Pulmonary artery endothelial cell (primary cell): ENCODE measurements at regions not wholly inside any gene's neighbourhood (a gene's known extent, or its start where the extent isn't known, plus 50 kb on each side); places are given as distances from the start of the nearest gene placed in this dataset.
"Not testable (repeated sequence)": the region's sequence is repeated elsewhere in the genome, so short reads cannot be mapped to it uniquely, and the experiment has no call there.

Experiments
- DNase-seq: peaks from one replicate; pipeline ENCODE4 v3.0.0-alpha.2; 2011; ENCODE audit warnings: low read depth, low spot score

DNA sequence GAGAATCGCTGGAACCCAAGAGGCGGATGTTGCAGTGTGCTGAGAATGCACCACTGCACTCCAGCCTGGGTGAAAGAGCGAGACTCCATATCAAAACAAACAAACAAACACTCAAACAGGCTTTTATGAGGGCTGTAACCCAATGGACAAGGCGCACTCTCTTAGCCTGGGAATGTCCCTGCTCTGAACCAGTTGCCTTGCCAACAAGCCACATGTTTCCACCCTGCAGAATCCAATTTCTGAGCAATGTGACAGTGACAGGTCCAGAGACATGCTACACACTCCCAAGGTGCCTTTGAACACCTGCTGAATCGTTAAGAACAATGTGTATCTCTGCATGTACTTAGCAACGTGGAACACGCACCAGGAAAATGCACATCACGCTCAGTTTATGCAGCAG is 186.8 kb upstream of the AUTS2 start:
- DNase-seq, result no peak

GRCh38 chr7:69412331-69413146 is 185.7 kb upstream of the AUTS2 start:
- DNase-seq, result no peak

GRCh38 chr7:69414555-69414954 is 183.7 kb upstream of the AUTS2 start:
- no peak for DNase-seq

GRCh38 chr7:69418869-69419670 is 179.2 kb upstream of the AUTS2 start:
- no peak for DNase-seq

DNA sequence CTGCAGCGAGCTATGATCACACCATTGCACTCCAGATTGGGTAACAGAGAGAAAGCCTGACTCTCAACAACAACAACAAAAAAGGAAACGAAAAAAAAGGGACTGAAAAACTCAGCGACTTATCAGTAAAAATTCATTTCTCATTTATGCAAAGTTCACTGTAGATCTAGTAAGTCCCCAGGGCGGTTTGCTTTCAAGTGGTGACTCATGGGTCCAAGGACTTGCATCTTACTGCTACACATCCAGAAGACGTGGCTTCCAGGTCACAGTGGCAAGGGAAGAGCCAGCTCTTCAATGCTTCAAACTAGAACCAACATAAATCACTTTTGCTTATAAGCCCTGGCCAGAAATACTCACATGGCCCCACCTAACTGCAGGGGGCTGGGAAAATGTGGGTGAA is 178.3 kb upstream of the AUTS2 start:
- DNase-seq, result no peak

DNA sequence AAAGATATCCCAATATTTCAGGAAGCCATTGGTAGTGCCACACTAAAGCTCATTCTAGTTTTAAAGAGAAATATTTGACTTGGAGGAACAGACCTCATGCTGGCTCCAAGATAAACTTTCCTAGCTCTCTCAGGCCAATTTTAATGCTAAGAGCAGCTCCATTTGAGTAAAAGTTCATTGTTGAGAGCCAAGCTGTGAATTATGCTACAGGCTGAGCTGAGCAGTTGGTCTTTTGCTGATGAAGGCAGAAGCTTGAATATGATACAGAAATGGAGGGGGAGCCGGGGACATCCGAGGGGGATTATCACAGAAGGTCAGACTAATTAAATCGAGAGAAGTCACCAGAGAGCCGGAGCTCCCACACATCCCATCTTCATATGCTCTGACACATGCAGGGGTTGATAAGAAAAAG is 175.7 kb upstream of the AUTS2 start:
- no peak for DNase-seq

GRCh38 chr7:69426705-69427104 is 171.6 kb upstream of the AUTS2 start:
- no peak for DNase-seq

DNA sequence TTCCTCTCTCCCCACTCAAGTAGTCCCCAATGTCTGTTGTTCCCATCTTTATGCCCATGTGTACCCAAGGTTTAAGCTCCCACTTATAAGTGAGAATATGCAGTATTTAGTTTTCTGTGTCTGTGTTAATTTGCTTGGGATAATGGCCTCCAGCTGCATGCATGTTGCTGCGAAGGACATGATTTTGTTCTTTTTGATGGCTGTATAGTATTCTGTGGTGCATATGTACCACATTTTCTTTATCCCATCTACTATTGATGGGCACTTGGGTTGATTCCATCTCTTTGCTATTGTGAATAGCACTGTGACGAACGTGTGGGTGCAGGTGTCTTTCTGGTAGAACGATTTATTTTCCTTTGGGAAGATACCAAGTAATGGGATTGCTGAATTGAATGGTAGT is 170.2 kb upstream of the AUTS2 start:
- no peak for DNase-seq

DNA sequence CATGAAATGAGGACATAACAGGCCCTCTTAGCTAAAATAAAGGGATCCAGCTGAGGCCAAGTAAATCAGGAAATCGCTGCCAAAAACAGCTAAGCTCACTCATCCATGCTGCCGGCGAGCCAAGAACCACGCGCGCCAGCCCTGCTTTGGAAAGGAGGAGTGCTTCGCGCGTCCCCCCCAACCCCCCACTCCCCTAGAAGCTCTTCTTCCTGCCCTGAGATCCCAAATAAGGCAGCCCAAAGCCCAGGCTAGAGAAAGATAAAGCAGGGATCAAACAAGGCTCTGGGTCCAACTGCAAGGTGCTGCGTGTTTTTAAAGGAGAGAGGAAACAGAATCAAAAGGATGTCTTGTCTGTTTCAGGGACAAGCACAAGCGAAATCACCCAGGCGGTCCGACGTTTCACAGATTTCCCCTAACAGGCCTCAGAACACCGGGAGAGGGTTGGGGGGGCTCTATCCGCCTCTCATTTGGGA is 168.3 kb upstream of the AUTS2 start:
- no peak for DNase-seq

DNA sequence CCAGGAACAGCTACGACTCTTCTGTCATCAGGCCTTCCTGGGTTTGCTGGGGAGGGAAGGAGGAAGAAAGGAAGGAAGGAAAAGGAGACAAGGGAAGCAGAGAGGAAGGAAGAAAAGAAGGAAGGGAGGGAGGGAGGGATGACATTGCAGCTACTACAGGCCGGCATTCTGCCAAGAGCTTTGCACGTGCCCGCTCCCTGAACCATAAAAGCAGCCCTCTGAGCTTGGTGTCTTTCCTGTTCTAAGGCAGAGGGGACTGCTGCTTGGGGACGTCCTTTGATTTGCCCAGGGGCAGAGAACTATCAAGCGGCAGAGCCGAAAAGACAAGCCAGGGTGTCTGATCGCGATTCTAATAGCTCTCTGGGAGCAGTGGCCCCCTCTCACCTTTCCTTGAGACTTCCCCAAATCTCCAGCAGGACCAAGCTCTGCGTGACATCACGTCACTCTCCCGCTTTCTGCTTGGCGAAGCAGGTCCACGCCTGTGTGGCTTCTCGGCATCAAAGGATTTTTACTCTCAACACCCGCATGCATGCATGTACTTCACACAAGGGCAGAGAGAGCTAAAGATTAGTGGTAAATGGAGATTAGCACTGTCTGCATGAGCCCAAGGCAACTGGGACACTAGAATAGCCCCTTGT is 167.8 kb upstream of the AUTS2 start:
- DNase-seq, result no peak

GRCh38 chr7:69431626-69432025 is 166.6 kb upstream of the AUTS2 start:
- DNase-seq, result no peak

- not testable (repeated sequence) for DNase-seq
These were observed 166.0 kb upstream of the AUTS2 start for GRCh38 chr7:69432276-69432675.

- no peak for DNase-seq
These were observed 165.2 kb upstream of the AUTS2 start for GRCh38 chr7:69433081-69433480.

DNA sequence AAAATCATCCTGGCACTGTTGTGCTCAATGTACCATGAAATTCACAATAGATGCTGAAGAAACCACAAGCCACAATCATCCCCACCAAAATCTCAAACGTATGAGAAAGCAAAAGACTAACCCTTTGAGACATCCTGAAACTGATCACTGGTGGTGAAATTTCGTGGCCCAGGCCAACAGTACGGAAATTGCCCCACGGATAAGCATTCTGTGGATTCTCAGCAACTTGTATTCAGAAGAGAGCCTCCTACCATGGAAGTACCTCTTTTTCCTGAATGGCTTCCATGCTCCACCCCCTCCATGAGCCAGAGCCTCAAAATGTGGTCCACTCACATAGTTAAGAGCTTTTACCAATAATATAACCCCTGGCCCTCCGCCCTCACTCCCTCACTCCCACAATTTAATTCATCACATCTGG is 163.9 kb upstream of the AUTS2 start:
- DNase-seq, result no peak

DNA sequence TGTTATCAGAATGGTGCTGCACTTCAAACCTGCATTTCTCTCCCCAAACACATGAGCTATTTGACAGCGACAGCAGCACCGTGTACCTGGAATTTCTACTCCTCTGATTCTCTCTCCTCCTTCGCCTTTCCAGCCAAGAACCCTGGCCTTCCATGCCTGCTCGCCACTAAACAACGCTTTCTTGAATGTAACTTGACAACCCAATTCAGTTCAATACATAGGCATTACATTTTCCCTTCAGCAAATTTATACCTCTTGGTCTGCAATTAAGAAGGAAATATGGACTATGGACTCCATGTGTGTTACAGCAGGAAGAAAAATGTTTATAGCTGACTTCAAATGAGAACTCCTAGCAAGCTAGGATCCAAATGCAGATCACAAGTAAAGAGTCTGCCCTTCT is 162.6 kb upstream of the AUTS2 start:
- DNase-seq, result no peak

DNA sequence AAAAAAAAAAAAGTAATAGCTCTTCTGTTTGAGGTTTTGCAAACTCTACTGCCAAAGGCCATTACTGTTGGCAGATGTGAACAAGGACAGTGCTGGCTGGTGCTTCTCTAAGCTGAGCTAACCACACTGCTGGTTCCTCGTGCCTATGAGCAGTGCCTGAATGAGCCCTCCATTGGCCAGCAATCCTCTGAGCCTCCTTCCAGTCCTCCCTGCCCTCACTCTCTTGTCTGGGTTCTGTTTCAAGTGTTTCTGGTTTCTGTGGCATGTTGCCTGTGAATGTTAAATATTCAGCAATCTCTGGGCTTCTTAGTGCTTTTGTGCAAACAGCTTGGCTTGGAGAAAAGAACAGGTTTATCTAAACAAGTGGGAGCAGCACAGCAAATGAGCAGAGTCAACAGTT is 161.3 kb upstream of the AUTS2 start:
- DNase-seq, result no peak

GRCh38 chr7:69438584-69439412 is 159.5 kb upstream of the AUTS2 start:
- no peak for DNase-seq

DNA sequence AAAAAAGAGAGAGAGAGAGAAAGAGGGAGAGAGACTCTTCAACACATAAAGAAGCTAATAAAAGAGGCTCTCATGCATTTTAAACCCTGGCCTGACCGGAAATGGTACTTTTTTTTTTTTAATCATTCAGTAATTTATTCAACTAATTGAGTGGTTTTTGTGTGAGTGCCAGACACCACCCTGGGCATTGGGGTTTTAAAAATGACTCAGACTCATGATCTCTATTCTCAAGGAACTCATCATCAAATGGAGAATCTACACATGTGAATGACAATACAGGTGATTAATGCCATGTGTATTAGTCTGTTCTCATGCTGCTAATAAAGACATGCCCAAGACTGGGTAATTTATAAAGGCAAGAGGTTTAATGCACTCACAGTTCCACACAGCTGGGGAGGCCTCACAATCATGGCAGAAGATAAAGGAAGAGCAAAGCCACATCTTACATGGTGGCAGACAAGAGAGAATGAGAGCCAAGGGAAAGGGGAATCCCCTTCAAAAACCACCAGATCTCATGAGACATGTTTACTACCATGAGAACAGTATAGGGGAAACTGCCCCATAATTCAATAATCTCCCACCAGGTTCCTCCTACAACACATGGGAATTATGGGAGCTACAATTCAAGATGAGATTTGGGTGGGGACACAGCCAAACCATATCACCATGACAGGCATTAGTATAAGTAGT is 158.5 kb upstream of the AUTS2 start:
- DNase-seq, result no peak

GRCh38 chr7:69440976-69441375 is 157.3 kb upstream of the AUTS2 start:
- DNase-seq, result no peak

DNA sequence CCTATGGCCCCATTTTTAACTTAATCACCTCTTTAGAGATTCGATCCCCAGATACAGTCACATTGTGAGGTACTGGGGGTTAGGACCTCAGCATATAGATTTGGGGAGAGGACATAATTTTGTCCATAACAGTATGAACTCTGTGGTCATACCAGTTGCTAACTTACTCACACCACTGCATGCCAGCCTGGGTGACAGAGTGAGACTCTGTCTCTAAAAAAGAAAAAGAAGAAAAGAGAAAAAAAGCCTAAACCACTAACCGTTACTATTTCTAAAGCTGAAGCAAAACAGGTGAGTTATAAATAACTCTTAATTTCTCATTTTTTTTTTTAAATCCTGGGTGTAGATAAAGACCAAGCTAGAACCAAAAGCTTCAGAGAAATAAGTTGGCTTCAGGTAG is 155.1 kb upstream of the AUTS2 start:
- DNase-seq, result no peak

DNA sequence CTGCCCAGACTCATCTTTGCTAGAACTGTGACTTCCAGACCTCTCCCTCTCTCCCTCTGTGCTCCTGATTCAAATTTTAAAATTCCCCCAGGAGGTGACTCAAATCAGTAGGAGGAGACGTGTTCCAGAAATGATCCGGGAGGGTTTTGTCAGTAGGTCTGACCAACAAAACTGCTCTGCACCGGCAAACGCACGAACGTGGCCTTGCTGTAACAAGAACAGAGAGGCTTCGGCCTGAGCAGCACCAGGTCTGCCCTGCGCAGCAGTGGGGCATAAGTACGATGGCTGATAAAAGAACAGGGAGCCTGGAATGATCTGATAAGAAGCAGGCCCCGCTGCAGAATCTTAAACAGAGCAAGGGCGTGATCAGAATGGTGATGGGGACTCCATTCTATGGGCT is 152.7 kb upstream of the AUTS2 start:
- no peak for DNase-seq
